GM12878 (cell line): ENCODE measurements at regions not wholly inside any gene's neighbourhood (a gene's known extent, or its start where the extent isn't known, plus 50 kb on each side); places are given as distances from the start of the nearest gene placed in this dataset.

ENCODE experiments used
- ATAC-seq: fragments of 200-7000 bp; cut with Tn5 transposase; 3 replicates; pipeline ENCODE4 v1.9.1; 2020; ENCODE audit warnings: mild to moderate bottlenecking, moderate library complexity
- BruUV-seq: library from RNA; stranded (reverse); fragments of 400-500 nt; replicated peaks from 2 replicates; lab custom pipeline; 2021; lab: Mats Ljungman, UMichigan
- CTCF ChIA-PET: fragments of 300-600 bp; sonication (Branson Sonifier 250); formaldehyde crosslinking; extraction: SDS; loops from one replicate; lab custom pipeline; 2021; ENCODE audit warnings: inconsistent platforms; lab: Yijun Ruan, JAX
- POLR2A ChIA-PET: fragments of 350-600 bp; formaldehyde crosslinking; extraction: SDS; loops from one replicate; lab custom pipeline; 2021; ENCODE audit warnings: inconsistent platforms; lab: Charles Lee
- RAD21 ChIA-PET: fragments of 300-600 bp; sonication (Branson Sonifier 250); formaldehyde crosslinking; loops from one replicate; lab custom pipeline; 2023; ENCODE audit warnings: antibody characterized with exemption; ENCODE audit not compliant: unreplicated experiment; lab: Charles Lee
- SMC1A ChIA-PET: fragments of 300-600 bp; sonication (Branson Sonifier 250); formaldehyde crosslinking; loops from one replicate; lab custom pipeline; 2023; ENCODE audit not compliant: unreplicated experiment, uncharacterized antibody; lab: Charles Lee
- DNase-seq: peaks from one replicate; pipeline ENCODE4 v3.0.0-alpha.2; 2011; ENCODE audit warnings: low read depth, low spot score
- FAIRE-seq: peaks from 3 replicates; lab custom pipeline; 2011; peaks lifted over from hg19 to GRCh38; lab: Jason Lieb, UNC
- H2AFZ ChIP-seq: 2 replicates; pipeline ENCODE4 v1.6.0; 2011; ENCODE audit warnings: low read depth, low read length, control low read depth; ENCODE audit not compliant: control insufficient read depth
- H3K27ac ChIP-seq: 2 replicates; pipeline ENCODE4 v1.5.1; 2011; ENCODE audit warnings: control low read depth; ENCODE audit not compliant: control insufficient read depth, insufficient read depth
- H3K27me3 ChIP-seq, 2 experiments: replicated peaks in 1 of 2; 2 replicates each; pipeline versions ENCODE4 v1.6.0 to v1.6.1; 2011; ENCODE audit warnings: low read length in 1 of 2; ENCODE audit not compliant: control insufficient read depth in 2 of 2, insufficient read depth in 2 of 2
- H3K36me3 ChIP-seq, 2 experiments: 2 replicates each; pipeline ENCODE4 v1.5.1; 2011; ENCODE audit warnings: low read length in 1 of 2; ENCODE audit not compliant: control insufficient read depth in 2 of 2, insufficient read depth in 2 of 2
- H3K4me1 ChIP-seq: 2 replicates; pipeline ENCODE4 v1.6.1; 2011; ENCODE audit warnings: mild to moderate bottlenecking, low read length, moderate library complexity, mixed read lengths; ENCODE audit not compliant: control insufficient read depth, insufficient read depth
- H3K4me2 ChIP-seq: 2 replicates; pipeline ENCODE4 v1.6.0; 2011; ENCODE audit warnings: control low read depth; ENCODE audit not compliant: control insufficient read depth, insufficient read depth
- H3K4me3 ChIP-seq: fragments of 200-600 bp; sonication (generic); 2 replicates; pipeline ENCODE4 v1.5.1; 2016
- H3K79me2 ChIP-seq: 2 replicates; pipeline ENCODE4 v1.6.0; 2011; ENCODE audit warnings: low read length; ENCODE audit not compliant: control insufficient read depth, insufficient read depth
- H3K9ac ChIP-seq: 2 replicates; pipeline ENCODE4 v1.8.0; 2011; ENCODE audit warnings: low read length, control low read depth, mixed read lengths; ENCODE audit not compliant: control insufficient read depth, insufficient read depth
- H3K9me3 ChIP-seq: replicated peaks from 3 replicates; pipeline ENCODE4 v1.5.1; 2011; ENCODE audit warnings: mild to moderate bottlenecking, low read length; ENCODE audit not compliant: control insufficient read depth, insufficient read depth
- H4K20me1 ChIP-seq: 2 replicates; pipeline ENCODE4 v1.6.0; 2011; ENCODE audit not compliant: control insufficient read depth, insufficient read depth
- CHD4 ChIP-seq: fragments of 200-600 bp; sonication (generic); IDR thresholded peaks from 2 replicates; pipeline ENCODE4 v1.6.1; 2016; ENCODE audit warnings: mild to moderate bottlenecking
- SP1 ChIP-seq: IDR thresholded peaks from one replicate; pipeline ENCODE4 v1.6.1; 2011; ENCODE audit warnings: low read depth, low read length
- TCF12 ChIP-seq: IDR thresholded peaks from 2 replicates; pipeline ENCODE4 v1.6.1; 2011; ENCODE audit warnings: low read depth, mild to moderate bottlenecking, low read length
- WGBS: methylation state at CpG from one replicate; pipeline ENCODE4 v1.1.6; 2016; ENCODE audit warnings: low lambda C conversion rate; ENCODE audit not compliant: insufficient replicate concordance, insufficient coverage; ENCODE audit errors: missing lambda C conversion rate; 5-methylcytosine and 5-hydroxymethylcytosine counted together
- in situ Hi-C: fragments of 300-500 bp; cut with MboI; formaldehyde crosslinking; loops from 9 replicates; pipeline ENCODE4 v1.14.3; 2018; ENCODE audit warnings: mixed read lengths
- intact Hi-C: fragments of 100-400 bp; cut with micrococcal nuclease; formaldehyde crosslinking; loops from one replicate; pipeline ENCODE4 v1.14.2; 2022; ENCODE audit not compliant: unreplicated experiment
- TF ChIP-seq, protein P1 (sequence below): IDR thresholded peaks from 2 replicates; pipeline ENCODE4 v1.6.1; 2012; ENCODE audit warnings: improper control_type of control experiment, low read depth, low read length; ENCODE audit not compliant: insufficient replicate concordance
- TF ChIP-seq, protein P2 (sequence below): fragments of 450-650 bp; IDR thresholded peaks from 2 replicates; pipeline ENCODE4 v1.6.1; 2016; ENCODE audit warnings: mild to moderate bottlenecking, moderate library complexity, borderline replicate concordance

DNA sequence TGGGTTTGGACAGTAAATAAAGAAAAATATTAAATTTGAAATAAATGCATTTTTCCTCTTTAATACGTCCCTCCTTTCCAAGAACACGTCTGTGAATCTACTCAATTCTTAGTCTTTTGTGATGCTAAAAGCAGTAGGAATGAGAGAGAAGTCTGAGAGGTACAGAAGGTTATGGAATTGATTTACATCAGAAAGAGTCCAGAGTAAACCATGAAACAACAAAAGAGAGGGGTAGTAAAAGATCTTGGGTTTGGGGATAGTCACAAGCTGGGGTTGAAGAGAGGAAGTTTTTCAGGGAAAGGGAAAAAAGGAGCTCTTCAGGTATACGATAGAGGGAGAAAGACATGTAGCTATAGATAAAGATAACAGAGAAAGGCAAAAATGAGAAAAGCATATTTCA lies 215.4 kb downstream of the RAB28 start (continued):
- TF ChIP-seq, protein P1, sequence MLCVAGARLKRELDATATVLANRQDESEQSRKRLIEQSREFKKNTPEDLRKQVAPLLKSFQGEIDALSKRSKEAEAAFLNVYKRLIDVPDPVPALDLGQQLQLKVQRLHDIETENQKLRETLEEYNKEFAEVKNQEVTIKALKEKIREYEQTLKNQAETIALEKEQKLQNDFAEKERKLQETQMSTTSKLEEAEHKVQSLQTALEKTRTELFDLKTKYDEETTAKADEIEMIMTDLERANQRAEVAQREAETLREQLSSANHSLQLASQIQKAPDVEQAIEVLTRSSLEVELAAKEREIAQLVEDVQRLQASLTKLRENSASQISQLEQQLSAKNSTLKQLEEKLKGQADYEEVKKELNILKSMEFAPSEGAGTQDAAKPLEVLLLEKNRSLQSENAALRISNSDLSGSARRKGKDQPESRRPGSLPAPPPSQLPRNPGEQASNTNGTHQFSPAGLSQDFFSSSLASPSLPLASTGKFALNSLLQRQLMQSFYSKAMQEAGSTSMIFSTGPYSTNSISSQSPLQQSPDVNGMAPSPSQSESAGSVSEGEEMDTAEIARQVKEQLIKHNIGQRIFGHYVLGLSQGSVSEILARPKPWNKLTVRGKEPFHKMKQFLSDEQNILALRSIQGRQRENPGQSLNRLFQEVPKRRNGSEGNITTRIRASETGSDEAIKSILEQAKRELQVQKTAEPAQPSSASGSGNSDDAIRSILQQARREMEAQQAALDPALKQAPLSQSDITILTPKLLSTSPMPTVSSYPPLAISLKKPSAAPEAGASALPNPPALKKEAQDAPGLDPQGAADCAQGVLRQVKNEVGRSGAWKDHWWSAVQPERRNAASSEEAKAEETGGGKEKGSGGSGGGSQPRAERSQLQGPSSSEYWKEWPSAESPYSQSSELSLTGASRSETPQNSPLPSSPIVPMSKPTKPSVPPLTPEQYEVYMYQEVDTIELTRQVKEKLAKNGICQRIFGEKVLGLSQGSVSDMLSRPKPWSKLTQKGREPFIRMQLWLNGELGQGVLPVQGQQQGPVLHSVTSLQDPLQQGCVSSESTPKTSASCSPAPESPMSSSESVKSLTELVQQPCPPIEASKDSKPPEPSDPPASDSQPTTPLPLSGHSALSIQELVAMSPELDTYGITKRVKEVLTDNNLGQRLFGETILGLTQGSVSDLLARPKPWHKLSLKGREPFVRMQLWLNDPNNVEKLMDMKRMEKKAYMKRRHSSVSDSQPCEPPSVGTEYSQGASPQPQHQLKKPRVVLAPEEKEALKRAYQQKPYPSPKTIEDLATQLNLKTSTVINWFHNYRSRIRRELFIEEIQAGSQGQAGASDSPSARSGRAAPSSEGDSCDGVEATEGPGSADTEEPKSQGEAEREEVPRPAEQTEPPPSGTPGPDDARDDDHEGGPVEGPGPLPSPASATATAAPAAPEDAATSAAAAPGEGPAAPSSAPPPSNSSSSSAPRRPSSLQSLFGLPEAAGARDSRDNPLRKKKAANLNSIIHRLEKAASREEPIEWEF, result no peak

DNA sequence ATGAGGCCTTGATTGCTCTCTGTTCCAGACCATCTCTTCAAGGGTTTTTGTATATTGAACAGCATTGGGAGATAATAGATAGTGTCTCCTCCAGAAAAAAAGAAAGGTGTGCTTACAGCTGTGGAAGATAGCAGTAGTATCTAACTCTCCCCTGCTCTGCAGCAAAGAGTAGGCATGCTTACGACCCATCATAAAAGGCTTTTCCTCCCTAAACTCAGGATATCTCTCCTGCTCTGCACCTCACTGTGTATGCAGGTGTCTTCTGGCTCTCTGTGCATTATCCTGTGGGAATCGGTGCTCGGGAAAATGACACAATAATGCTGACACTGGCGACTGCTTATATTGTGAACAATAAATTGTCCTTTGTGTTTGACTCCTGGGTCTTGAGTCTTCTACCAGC lies 216.0 kb downstream of the RAB28 start:
- Histone ChIP-seq H3K9ac (no peak overlapping the region), H3K4me1 (no peaks in the 10 kb centered on the region), H3K36me3 (no peaks in the 10 kb centered on the region), H3K27ac (no peak overlapping the region), H4K20me1 (no peaks in the 10 kb centered on the region), H3K4me3 (no peak overlapping the region), H2AFZ (no peak overlapping the region), H3K4me2 (no peak overlapping the region), H3K79me2 (no peaks in the 10 kb centered on the region), H3K9me3 (no peaks in the 10 kb centered on the region), H3K27me3 (no peaks in the 10 kb centered on the region)
- ChIA-PET POLR2A (no interaction called here), CTCF (no interaction called here), SMC1A (no interaction called here), RAD21 (no interaction called here)
- WGBS, result 62% methylated on average over 4 of the region's 4 CpGs
- DNase-seq (no peak), ATAC-seq (no peak), FAIRE-seq (no peak)
- BruUV-seq, result no TSS peak
- TF ChIP-seq, protein P2, sequence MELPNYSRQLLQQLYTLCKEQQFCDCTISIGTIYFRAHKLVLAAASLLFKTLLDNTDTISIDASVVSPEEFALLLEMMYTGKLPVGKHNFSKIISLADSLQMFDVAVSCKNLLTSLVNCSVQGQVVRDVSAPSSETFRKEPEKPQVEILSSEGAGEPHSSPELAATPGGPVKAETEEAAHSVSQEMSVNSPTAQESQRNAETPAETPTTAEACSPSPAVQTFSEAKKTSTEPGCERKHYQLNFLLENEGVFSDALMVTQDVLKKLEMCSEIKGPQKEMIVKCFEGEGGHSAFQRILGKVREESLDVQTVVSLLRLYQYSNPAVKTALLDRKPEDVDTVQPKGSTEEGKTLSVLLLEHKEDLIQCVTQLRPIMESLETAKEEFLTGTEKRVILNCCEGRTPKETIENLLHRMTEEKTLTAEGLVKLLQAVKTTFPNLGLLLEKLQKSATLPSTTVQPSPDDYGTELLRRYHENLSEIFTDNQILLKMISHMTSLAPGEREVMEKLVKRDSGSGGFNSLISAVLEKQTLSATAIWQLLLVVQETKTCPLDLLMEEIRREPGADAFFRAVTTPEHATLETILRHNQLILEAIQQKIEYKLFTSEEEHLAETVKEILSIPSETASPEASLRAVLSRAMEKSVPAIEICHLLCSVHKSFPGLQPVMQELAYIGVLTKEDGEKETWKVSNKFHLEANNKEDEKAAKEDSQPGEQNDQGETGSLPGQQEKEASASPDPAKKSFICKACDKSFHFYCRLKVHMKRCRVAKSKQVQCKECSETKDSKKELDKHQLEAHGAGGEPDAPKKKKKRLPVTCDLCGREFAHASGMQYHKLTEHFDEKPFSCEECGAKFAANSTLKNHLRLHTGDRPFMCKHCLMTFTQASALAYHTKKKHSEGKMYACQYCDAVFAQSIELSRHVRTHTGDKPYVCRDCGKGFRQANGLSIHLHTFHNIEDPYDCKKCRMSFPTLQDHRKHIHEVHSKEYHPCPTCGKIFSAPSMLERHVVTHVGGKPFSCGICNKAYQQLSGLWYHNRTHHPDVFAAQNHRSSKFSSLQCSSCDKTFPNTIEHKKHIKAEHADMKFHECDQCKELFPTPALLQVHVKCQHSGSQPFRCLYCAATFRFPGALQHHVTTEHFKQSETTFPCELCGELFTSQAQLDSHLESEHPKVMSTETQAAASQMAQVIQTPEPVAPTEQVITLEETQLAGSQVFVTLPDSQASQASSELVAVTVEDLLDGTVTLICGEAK, result no peak
- TF ChIP-seq SP1 (no peak), TCF12 (no peak), CHD4 (no peak)
- in situ Hi-C loops, result no loop called here
- intact Hi-C loops, result no loop called here
